Choroid plexus epithelial cell (primary cell): ENCODE measurements at regions not wholly inside any gene's neighbourhood (a gene's known extent, or its start where the extent isn't known, plus 50 kb on each side); places are given as distances from the start of the nearest gene placed in this dataset.

Source experiments
- DNase-seq: peaks from one replicate; pipeline ENCODE4 v3.0.0-alpha.2; 2010; ENCODE audit warnings: low read depth
- H3K4me3 ChIP-seq: 2 replicates; pipeline ENCODE4 v1.5.1; 2011; ENCODE audit warnings: low read depth, mild to moderate bottlenecking, control low read depth, low read length, moderate library complexity
- CTCF ChIP-seq: conservative IDR thresholded peaks from 2 replicates; pipeline ENCODE4 v1.5.1; 2011; ENCODE audit warnings: low read depth, mild to moderate bottlenecking, control low read depth, inconsistent platforms, low read length, moderate library complexity

- TF ChIP-seq CTCF, result no peak
Measured at GRCh38 chr5:173790836-173791546, 97.2 kb upstream of the CPEB4 start.

GRCh38 chr5:173791878-173792277 is 96.3 kb upstream of the CPEB4 start:
- no peak for TF ChIP-seq CTCF

More at GRCh38 chr5:173790836-173791546, 97.2 kb upstream of the CPEB4 start:
- no peak for DNase-seq
- no peak overlapping the region for H3K4me3 ChIP-seq

GRCh38 chr5:173792781-173793547 is 95.2 kb upstream of the CPEB4 start:
- TF ChIP-seq CTCF, result no peak

More at GRCh38 chr5:173791878-173792277, 96.3 kb upstream of the CPEB4 start:
- H3K4me3 ChIP-seq, result no peak overlapping the region
- no peak for DNase-seq

GRCh38 chr5:173793648-173794548 is 94.3 kb upstream of the CPEB4 start:
- no peak for DNase-seq

More at GRCh38 chr5:173792781-173793547, 95.2 kb upstream of the CPEB4 start:
- no peak for DNase-seq
- H3K4me3 ChIP-seq, result no peak overlapping the region

GRCh38 chr5:173794901-173795416 is 93.2 kb upstream of the CPEB4 start:
- DNase-seq, result no peak
- no peak for TF ChIP-seq CTCF
- no peak overlapping the region for H3K4me3 ChIP-seq

More at GRCh38 chr5:173793648-173794548, 94.3 kb upstream of the CPEB4 start:
- no peak for TF ChIP-seq CTCF
- no peak overlapping the region for H3K4me3 ChIP-seq

GRCh38 chr5:173795601-173796000 is 92.5 kb upstream of the CPEB4 start:
- no peak for TF ChIP-seq CTCF

More at GRCh38 chr5:173795601-173796000, 92.5 kb upstream of the CPEB4 start:
- no peak for DNase-seq
- no peak overlapping the region for H3K4me3 ChIP-seq
